ENCODE measurements at regions not wholly inside any gene's neighbourhood (a gene's known extent, or its start where the extent isn't known, plus 50 kb on each side); places are given as distances from the start of the nearest gene placed in this dataset.

DNA sequence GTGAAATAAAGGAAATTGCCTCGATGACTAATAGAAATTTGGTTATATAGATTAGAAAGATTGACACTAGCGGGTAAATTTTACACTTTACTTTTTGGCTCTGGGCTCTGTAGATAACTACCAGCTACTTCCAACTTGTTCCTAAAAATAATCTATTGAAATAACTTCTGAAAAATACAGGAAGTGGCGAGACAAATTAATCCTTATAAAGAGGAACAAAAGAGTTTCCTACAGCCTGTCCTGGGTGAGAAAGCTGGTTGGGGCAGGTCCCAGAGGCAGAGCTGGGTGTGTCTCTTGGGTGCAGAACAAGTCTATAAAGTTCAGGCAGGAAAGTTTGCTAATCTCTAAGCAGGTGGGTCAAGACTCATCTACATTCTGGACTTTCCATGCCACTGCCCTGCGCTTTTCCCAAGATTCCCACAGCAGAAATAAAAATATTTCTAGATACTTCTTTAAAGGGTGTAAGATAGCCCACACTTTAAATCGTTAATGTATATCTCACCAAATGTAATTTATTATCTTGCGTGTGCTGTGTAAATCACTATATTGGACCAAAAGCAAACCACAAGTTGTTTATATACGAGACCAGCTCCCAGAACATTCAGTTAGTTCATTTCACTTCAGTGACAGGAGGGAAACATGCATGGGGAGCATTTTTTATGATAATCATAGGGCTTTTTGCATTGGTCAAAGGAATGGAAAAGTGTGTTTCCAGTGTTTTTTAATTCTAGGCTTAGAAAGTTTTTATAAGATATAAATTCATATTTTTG is 70.1 kb upstream of the NRIP1 start:
- TF ChIP-seq, protein P1, sequence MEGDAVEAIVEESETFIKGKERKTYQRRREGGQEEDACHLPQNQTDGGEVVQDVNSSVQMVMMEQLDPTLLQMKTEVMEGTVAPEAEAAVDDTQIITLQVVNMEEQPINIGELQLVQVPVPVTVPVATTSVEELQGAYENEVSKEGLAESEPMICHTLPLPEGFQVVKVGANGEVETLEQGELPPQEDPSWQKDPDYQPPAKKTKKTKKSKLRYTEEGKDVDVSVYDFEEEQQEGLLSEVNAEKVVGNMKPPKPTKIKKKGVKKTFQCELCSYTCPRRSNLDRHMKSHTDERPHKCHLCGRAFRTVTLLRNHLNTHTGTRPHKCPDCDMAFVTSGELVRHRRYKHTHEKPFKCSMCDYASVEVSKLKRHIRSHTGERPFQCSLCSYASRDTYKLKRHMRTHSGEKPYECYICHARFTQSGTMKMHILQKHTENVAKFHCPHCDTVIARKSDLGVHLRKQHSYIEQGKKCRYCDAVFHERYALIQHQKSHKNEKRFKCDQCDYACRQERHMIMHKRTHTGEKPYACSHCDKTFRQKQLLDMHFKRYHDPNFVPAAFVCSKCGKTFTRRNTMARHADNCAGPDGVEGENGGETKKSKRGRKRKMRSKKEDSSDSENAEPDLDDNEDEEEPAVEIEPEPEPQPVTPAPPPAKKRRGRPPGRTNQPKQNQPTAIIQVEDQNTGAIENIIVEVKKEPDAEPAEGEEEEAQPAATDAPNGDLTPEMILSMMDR (IDR thresholded peaks at IDR 0.05): no peak
- no peak for TF ChIP-seq POLR2A (IDR thresholded peaks at IDR 0.05)
